ENCODE measurements at regions not wholly inside any gene's neighbourhood (a gene's known extent, or its start where the extent isn't known, plus 50 kb on each side); places are given as distances from the start of the nearest gene placed in this dataset.
"Not testable (repeated sequence)": the region's sequence is repeated elsewhere in the genome, so short reads cannot be mapped to it uniquely, and the experiment has no call there.

- no peaks in the 10 kb centered on the region for H3K36me3 Mint-ChIP-seq (ENCODE audit: low read depth)
- H3K4me3 ChIP-seq (ENCODE audit: low read length) = no peak overlapping the region
- no peak overlapping the region for H3K27ac ChIP-seq (ENCODE audit: low read depth, low read length)
- TF ChIP-seq, protein P1, sequence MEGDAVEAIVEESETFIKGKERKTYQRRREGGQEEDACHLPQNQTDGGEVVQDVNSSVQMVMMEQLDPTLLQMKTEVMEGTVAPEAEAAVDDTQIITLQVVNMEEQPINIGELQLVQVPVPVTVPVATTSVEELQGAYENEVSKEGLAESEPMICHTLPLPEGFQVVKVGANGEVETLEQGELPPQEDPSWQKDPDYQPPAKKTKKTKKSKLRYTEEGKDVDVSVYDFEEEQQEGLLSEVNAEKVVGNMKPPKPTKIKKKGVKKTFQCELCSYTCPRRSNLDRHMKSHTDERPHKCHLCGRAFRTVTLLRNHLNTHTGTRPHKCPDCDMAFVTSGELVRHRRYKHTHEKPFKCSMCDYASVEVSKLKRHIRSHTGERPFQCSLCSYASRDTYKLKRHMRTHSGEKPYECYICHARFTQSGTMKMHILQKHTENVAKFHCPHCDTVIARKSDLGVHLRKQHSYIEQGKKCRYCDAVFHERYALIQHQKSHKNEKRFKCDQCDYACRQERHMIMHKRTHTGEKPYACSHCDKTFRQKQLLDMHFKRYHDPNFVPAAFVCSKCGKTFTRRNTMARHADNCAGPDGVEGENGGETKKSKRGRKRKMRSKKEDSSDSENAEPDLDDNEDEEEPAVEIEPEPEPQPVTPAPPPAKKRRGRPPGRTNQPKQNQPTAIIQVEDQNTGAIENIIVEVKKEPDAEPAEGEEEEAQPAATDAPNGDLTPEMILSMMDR (conservative IDR thresholded peaks at IDR 0.05) = no peak
- H3K9me3 Mint-ChIP-seq = no peaks in the 10 kb centered on the region
- H3K9me3 ChIP-seq (ENCODE audit: control insufficient read depth, low read length) = no peaks in the 10 kb centered on the region
- H3K4me1 ChIP-seq (ENCODE audit: control insufficient read depth, insufficient read depth, low read length) = no peaks in the 10 kb centered on the region
- H3K27me3 Mint-ChIP-seq (ENCODE audit: insufficient read depth) = no peaks in the 10 kb centered on the region
- no peak overlapping the region for H3K9ac ChIP-seq (ENCODE audit: extremely low read depth, low read length, poor library complexity, severe bottlenecking)
- H3K27ac Mint-ChIP-seq = no peak overlapping the region
- DNase-seq = no peak
- H3K36me3 ChIP-seq (ENCODE audit: control insufficient read depth, insufficient read depth, low read length) = no peaks in the 10 kb centered on the region
- no peak overlapping the region for H3K4me3 Mint-ChIP-seq
- no peaks in the 10 kb centered on the region for H3K27me3 ChIP-seq (ENCODE audit: control insufficient read depth, insufficient read depth, low read length, poor library complexity, severe bottlenecking)
- 92 to 100% methylated on average over 1 of the region's 1 CpG for WGBS, 2 experiments (ENCODE audit: insufficient coverage in 1 of 2, insufficient read length in 1 of 2)
- H3K4me1 Mint-ChIP-seq = peaks cover 2% of the 10 kb centered on the region
Measured at GRCh38 chr3:144743225-144743668, 771.6 kb downstream of the DIPK2A start.

- Mint-ChIP-seq H3K27me3 (ENCODE audit: insufficient read depth) (no peaks in the 10 kb centered on the region), H3K4me3 (no peak overlapping the region), H3K36me3 (ENCODE audit: low read depth) (no peaks in the 10 kb centered on the region), H3K27ac (no peak overlapping the region), H3K9me3 (peaks cover 3% of the 10 kb centered on the region), H3K4me1 (peaks cover 2% of the 10 kb centered on the region)
- H3K36me3 ChIP-seq (ENCODE audit: control insufficient read depth, insufficient read depth, low read length) = no peaks in the 10 kb centered on the region
- no peak for DNase-seq
- 93 to 100% methylated on average over 2 to 4 of the region's 4 CpGs for WGBS, 2 experiments (ENCODE audit: insufficient coverage in 1 of 2, insufficient read length in 1 of 2)
- H3K4me1 ChIP-seq (ENCODE audit: control insufficient read depth, insufficient read depth, low read length) = no peaks in the 10 kb centered on the region
- no peak overlapping the region for H3K27ac ChIP-seq (ENCODE audit: low read depth, low read length)
- TF ChIP-seq, protein P1 (conservative IDR thresholded peaks at IDR 0.05) = no peak
- H3K9ac ChIP-seq (ENCODE audit: extremely low read depth, low read length, poor library complexity, severe bottlenecking) = no peak overlapping the region
- no peaks in the 10 kb centered on the region for H3K9me3 ChIP-seq (ENCODE audit: control insufficient read depth, low read length)
- no peak overlapping the region for H3K4me3 ChIP-seq (ENCODE audit: low read length)
- no peaks in the 10 kb centered on the region for H3K27me3 ChIP-seq (ENCODE audit: control insufficient read depth, insufficient read depth, low read length, poor library complexity, severe bottlenecking)
Measured at GRCh38 chr3:144744473-144744872, 772.9 kb downstream of the DIPK2A start.

GRCh38 chr3:144746631-144747030 lies 775.0 kb downstream of the DIPK2A start:
- H3K27me3 ChIP-seq (ENCODE audit: control insufficient read depth, insufficient read depth, low read length, poor library complexity, severe bottlenecking) = no peaks in the 10 kb centered on the region
- H3K36me3 Mint-ChIP-seq (ENCODE audit: low read depth) = peaks cover 3% of the 10 kb centered on the region

GRCh38 chr3:144749536-144750253 lies 778.1 kb downstream of the DIPK2A start:
- H3K9me3 Mint-ChIP-seq = peaks cover 15% of the 10 kb centered on the region
- H3K36me3 Mint-ChIP-seq (ENCODE audit: low read depth); H3K4me3 ChIP-seq (ENCODE audit: low read length); H3K9ac ChIP-seq (ENCODE audit: extremely low read depth, low read length, poor library complexity, severe bottlenecking); H3K36me3 ChIP-seq (ENCODE audit: control insufficient read depth, insufficient read depth, low read length); H3K27me3 Mint-ChIP-seq (ENCODE audit: insufficient read depth); H3K4me1 Mint-ChIP-seq; H3K4me1 ChIP-seq (ENCODE audit: control insufficient read depth, insufficient read depth, low read length); DNase-seq; H3K27ac Mint-ChIP-seq; H3K9me3 ChIP-seq (ENCODE audit: control insufficient read depth, low read length); H3K4me3 Mint-ChIP-seq; H3K27me3 ChIP-seq (ENCODE audit: control insufficient read depth, insufficient read depth, low read length, poor library complexity, severe bottlenecking); H3K27ac ChIP-seq (ENCODE audit: low read depth, low read length): not testable (repeated sequence)
- 96 to 98% methylated on average over 14 to 36 of the region's 38 CpGs for WGBS, 2 experiments (ENCODE audit: insufficient coverage in 1 of 2, insufficient read length in 1 of 2)

More at GRCh38 chr3:144746631-144747030, 775.0 kb downstream of the DIPK2A start:
- Mint-ChIP-seq H3K4me1 (peaks cover 2% of the 10 kb centered on the region), H3K4me3 (no peak overlapping the region), H3K9me3 (peaks cover 12% of the 10 kb centered on the region), H3K27me3 (ENCODE audit: insufficient read depth) (no peaks in the 10 kb centered on the region), H3K27ac (no peak overlapping the region)
- Histone ChIP-seq H3K27ac (ENCODE audit: low read depth, low read length) (no peak overlapping the region), H3K36me3 (ENCODE audit: control insufficient read depth, insufficient read depth, low read length) (no peaks in the 10 kb centered on the region), H3K4me3 (ENCODE audit: low read length) (no peak overlapping the region), H3K9ac (ENCODE audit: extremely low read depth, low read length, poor library complexity, severe bottlenecking) (no peak overlapping the region), H3K9me3 (ENCODE audit: control insufficient read depth, low read length) (no peaks in the 10 kb centered on the region), H3K4me1 (ENCODE audit: control insufficient read depth, insufficient read depth, low read length) (no peaks in the 10 kb centered on the region)
- no peak for DNase-seq
- TF ChIP-seq, protein P1 (conservative IDR thresholded peaks at IDR 0.05) = no peak
- WGBS, 2 experiments (ENCODE audit: insufficient coverage in 1 of 2, insufficient read length in 1 of 2) = 89 to 100% methylated on average over 2 of the region's 2 CpGs
